ENCODE measurements at regions not wholly inside any gene's neighbourhood (a gene's known extent, or its start where the extent isn't known, plus 50 kb on each side); places are given as distances from the start of the nearest gene placed in this dataset.

DNA sequence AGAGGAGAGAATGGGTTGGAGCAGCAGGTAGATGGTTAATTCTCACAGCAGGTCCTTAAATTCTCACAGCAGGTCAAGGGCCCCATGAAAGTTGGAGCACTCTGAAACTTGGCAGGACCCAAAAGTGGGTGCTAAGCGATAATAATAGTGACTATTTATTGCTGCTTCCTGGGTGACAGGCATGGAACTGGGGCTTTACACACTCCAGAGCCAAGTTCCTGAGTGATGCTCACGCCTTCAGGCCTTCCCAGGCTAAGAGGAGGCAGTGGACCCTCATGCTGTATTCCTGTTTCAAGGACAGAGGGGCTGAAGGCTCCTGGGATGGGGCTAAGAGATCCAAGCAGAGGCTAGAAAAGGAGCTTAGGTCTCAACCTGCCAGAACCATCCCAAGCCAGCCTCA is 180.9 kb upstream of the VASH1 start:
- no peaks in the 10 kb centered on the region for H3K9me3 ChIP-seq (ENCODE audit: low read length)
- no peaks in the 10 kb centered on the region for H3K27me3 ChIP-seq (ENCODE audit: insufficient read depth, low read depth, low read length)

DNA sequence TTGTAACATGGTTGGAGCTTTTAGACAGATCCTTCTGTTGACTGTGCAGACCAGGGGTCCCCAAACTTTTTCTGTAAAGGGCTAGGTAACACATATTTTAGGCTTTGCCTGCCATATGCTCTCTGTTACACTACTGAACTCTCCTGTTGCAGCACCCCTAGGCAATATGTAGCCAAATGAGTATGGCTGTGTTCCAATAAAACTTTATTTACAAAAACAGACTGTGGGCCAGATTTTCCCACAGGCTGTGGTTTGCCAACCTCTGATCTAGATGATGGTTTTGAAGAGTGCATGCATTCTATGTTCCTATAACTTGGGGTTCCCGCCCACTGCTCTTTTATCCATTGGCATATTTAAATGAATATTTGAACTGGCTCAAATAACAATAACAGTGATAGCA is 180.3 kb upstream of the VASH1 start:
- Histone ChIP-seq H3K4me2 (ENCODE audit: low read length) (no peak overlapping the region), H3K79me2 (replicated peaks; ENCODE audit: insufficient read depth, low read length) (no peaks in the 10 kb centered on the region), H3F3A (ENCODE audit: insufficient read depth, low read length, poor library complexity, severe bottlenecking) (no peaks in the 10 kb centered on the region), H3K9me3 (ENCODE audit: low read length) (no peaks in the 10 kb centered on the region), H4K20me1 (ENCODE audit: insufficient read depth) (no peaks in the 10 kb centered on the region), H3K9ac (ENCODE audit: low read length) (no peak overlapping the region), H3K36me3 (ENCODE audit: insufficient read depth, low read length) (no peaks in the 10 kb centered on the region), H3K4me3 (ENCODE audit: low read length) (no peak overlapping the region), H2AFZ (ENCODE audit: low read depth, low read length) (no peak overlapping the region), H3K27ac (ENCODE audit: low read length) (no peak overlapping the region), H3K9me2 (ENCODE audit: insufficient read depth, low read length) (no peaks in the 10 kb centered on the region), H3K27me3 (ENCODE audit: insufficient read depth, low read depth, low read length) (no peaks in the 10 kb centered on the region)
- TF ChIP-seq EP300 (conservative IDR thresholded peaks at IDR 0.05; ENCODE audit: poor library complexity, severe bottlenecking) (no peak), SMC3 (conservative IDR thresholded peaks at IDR 0.05; ENCODE audit: poor library complexity) (no peak), RAD21 (conservative IDR thresholded peaks at IDR 0.05) (no peak), MXI1 (conservative IDR thresholded peaks at IDR 0.05; ENCODE audit: poor library complexity, severe bottlenecking) (no peak), POLR2AphosphoS5 (IDR thresholded peaks at IDR 0.05) (no peak), TAF1 (IDR thresholded peaks at IDR 0.05; ENCODE audit: low read depth) (no peak), EZH2 (IDR thresholded peaks at IDR 0.05; ENCODE audit: borderline replicate concordance, insufficient read depth, low read length, poor library complexity, severe bottlenecking) (no peak)
- TF ChIP-seq, protein P1, sequence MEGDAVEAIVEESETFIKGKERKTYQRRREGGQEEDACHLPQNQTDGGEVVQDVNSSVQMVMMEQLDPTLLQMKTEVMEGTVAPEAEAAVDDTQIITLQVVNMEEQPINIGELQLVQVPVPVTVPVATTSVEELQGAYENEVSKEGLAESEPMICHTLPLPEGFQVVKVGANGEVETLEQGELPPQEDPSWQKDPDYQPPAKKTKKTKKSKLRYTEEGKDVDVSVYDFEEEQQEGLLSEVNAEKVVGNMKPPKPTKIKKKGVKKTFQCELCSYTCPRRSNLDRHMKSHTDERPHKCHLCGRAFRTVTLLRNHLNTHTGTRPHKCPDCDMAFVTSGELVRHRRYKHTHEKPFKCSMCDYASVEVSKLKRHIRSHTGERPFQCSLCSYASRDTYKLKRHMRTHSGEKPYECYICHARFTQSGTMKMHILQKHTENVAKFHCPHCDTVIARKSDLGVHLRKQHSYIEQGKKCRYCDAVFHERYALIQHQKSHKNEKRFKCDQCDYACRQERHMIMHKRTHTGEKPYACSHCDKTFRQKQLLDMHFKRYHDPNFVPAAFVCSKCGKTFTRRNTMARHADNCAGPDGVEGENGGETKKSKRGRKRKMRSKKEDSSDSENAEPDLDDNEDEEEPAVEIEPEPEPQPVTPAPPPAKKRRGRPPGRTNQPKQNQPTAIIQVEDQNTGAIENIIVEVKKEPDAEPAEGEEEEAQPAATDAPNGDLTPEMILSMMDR (IDR thresholded peaks at IDR 0.05; ENCODE audit: poor library complexity, severe bottlenecking), result no peak
- TF ChIP-seq, protein P2, sequence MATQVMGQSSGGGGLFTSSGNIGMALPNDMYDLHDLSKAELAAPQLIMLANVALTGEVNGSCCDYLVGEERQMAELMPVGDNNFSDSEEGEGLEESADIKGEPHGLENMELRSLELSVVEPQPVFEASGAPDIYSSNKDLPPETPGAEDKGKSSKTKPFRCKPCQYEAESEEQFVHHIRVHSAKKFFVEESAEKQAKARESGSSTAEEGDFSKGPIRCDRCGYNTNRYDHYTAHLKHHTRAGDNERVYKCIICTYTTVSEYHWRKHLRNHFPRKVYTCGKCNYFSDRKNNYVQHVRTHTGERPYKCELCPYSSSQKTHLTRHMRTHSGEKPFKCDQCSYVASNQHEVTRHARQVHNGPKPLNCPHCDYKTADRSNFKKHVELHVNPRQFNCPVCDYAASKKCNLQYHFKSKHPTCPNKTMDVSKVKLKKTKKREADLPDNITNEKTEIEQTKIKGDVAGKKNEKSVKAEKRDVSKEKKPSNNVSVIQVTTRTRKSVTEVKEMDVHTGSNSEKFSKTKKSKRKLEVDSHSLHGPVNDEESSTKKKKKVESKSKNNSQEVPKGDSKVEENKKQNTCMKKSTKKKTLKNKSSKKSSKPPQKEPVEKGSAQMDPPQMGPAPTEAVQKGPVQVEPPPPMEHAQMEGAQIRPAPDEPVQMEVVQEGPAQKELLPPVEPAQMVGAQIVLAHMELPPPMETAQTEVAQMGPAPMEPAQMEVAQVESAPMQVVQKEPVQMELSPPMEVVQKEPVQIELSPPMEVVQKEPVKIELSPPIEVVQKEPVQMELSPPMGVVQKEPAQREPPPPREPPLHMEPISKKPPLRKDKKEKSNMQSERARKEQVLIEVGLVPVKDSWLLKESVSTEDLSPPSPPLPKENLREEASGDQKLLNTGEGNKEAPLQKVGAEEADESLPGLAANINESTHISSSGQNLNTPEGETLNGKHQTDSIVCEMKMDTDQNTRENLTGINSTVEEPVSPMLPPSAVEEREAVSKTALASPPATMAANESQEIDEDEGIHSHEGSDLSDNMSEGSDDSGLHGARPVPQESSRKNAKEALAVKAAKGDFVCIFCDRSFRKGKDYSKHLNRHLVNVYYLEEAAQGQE (IDR thresholded peaks at IDR 0.05; ENCODE audit: borderline replicate concordance), result no peak

More for the DNA sequence above, 180.9 kb upstream of the VASH1 start:
- H3K9ac ChIP-seq (ENCODE audit: low read length), result no peak overlapping the region
- H3K36me3 ChIP-seq (ENCODE audit: insufficient read depth, low read length), result no peaks in the 10 kb centered on the region
- no peak overlapping the region for H3K4me3 ChIP-seq (ENCODE audit: low read length)
- H3K9me2 ChIP-seq (ENCODE audit: insufficient read depth, low read length), result no peaks in the 10 kb centered on the region
- no peak overlapping the region for H3K27ac ChIP-seq (ENCODE audit: low read length)
- H3F3A ChIP-seq (ENCODE audit: insufficient read depth, low read length, poor library complexity, severe bottlenecking), result no peaks in the 10 kb centered on the region
- no peak for TF ChIP-seq TAF1 (IDR thresholded peaks at IDR 0.05; ENCODE audit: low read depth)
- TF ChIP-seq EZH2 (IDR thresholded peaks at IDR 0.05; ENCODE audit: borderline replicate concordance, insufficient read depth, low read length, poor library complexity, severe bottlenecking), result no peak
- no peak for TF ChIP-seq SMC3 (conservative IDR thresholded peaks at IDR 0.05; ENCODE audit: poor library complexity)
- TF ChIP-seq RAD21 (conservative IDR thresholded peaks at IDR 0.05), result no peak
- TF ChIP-seq EP300 (conservative IDR thresholded peaks at IDR 0.05; ENCODE audit: poor library complexity, severe bottlenecking), result no peak
- no peak for TF ChIP-seq MXI1 (conservative IDR thresholded peaks at IDR 0.05; ENCODE audit: poor library complexity, severe bottlenecking)
- TF ChIP-seq, protein P1 (IDR thresholded peaks at IDR 0.05; ENCODE audit: poor library complexity, severe bottlenecking), result no peak
- TF ChIP-seq POLR2AphosphoS5 (IDR thresholded peaks at IDR 0.05), result no peak
- TF ChIP-seq, protein P2 (IDR thresholded peaks at IDR 0.05; ENCODE audit: borderline replicate concordance), result no peak
- H2AFZ ChIP-seq (ENCODE audit: low read depth, low read length), result no peak overlapping the region
- no peaks in the 10 kb centered on the region for H3K79me2 ChIP-seq (replicated peaks; ENCODE audit: insufficient read depth, low read length)
- no peak overlapping the region for H3K4me2 ChIP-seq (ENCODE audit: low read length)
- no peaks in the 10 kb centered on the region for H4K20me1 ChIP-seq (ENCODE audit: insufficient read depth)

Measured in neural cell (in vitro differentiated cells).